ENCODE measurements at regions not wholly inside any gene's neighbourhood (a gene's known extent, or its start where the extent isn't known, plus 50 kb on each side); places are given as distances from the start of the nearest gene placed in this dataset.

GRCh38 chr11:22566293-22566692 is 59.3 kb downstream of the FANCF start:
- TF ChIP-seq MYC (IDR thresholded peaks at IDR 0.05; ENCODE audit: insufficient read depth, insufficient read length, insufficient replicate concordance, low read length, severe bottlenecking) = no peak
- no peak for TF ChIP-seq SIN3A (IDR thresholded peaks at IDR 0.05; ENCODE audit: low read depth, low read length)
- no peak for TF ChIP-seq POLR2A (IDR thresholded peaks at IDR 0.05; ENCODE audit: low read depth, low read length)
- TF ChIP-seq ATF7 (IDR thresholded peaks at IDR 0.05; ENCODE audit: low read depth) = no peak
- TF ChIP-seq NFXL1 (IDR thresholded peaks at IDR 0.05; ENCODE audit: borderline replicate concordance) = no peak
